ENCODE measurements at regions not wholly inside any gene's neighbourhood (a gene's known extent, or its start where the extent isn't known, plus 50 kb on each side); places are given as distances from the start of the nearest gene placed in this dataset.
"Not testable (repeated sequence)": the region's sequence is repeated elsewhere in the genome, so short reads cannot be mapped to it uniquely, and the experiment has no call there.

GRCh38 chr10:76815505-76815904 is 822.1 kb downstream of the KCNMA1 start:
- WGBS, 2 donors = 81 to 86% methylated on average over 9 of the region's 9 CpGs
- H3K4me1 ChIP-seq (ENCODE audit: control insufficient read depth in 2 of 2, insufficient read depth in 2 of 2, low read length in 1 of 2); H3K27ac ChIP-seq (ENCODE audit: low read depth in 2 of 2, low read length in 1 of 2); H3K9me3 ChIP-seq (ENCODE audit: control insufficient read depth in 2 of 2, insufficient read depth in 1 of 2, low read depth in 1 of 2, low read length in 1 of 2); H3K4me3 ChIP-seq (ENCODE audit: low read depth in 1 of 2, low read length in 2 of 2); H3K27me3 ChIP-seq (ENCODE audit: control insufficient read depth in 1 of 2, insufficient read depth in 2 of 2, low read length in 2 of 2); H3K36me3 ChIP-seq (ENCODE audit: control insufficient read depth in 2 of 2, insufficient read depth in 2 of 2, low read length in 1 of 2): not testable (repeated sequence)

- Histone ChIP-seq H3K27ac (ENCODE audit: low read depth in 2 of 2, low read length in 1 of 2) (no peak overlapping the region), H3K4me1 (ENCODE audit: control insufficient read depth in 2 of 2, insufficient read depth in 2 of 2, low read length in 1 of 2) (no peaks in the 10 kb centered on the region), H3K36me3 (ENCODE audit: control insufficient read depth in 2 of 2, insufficient read depth in 2 of 2, low read length in 1 of 2) (no peaks in the 10 kb centered on the region), H3K9me3 (ENCODE audit: control insufficient read depth in 2 of 2, insufficient read depth in 1 of 2, low read depth in 1 of 2, low read length in 1 of 2) (no peaks in the 10 kb centered on the region), H3K27me3 (ENCODE audit: control insufficient read depth in 1 of 2, insufficient read depth in 2 of 2, low read length in 2 of 2) (peaks cover 0 to 4% of the 10 kb centered on the region in 2 donors), H3K4me3 (ENCODE audit: low read depth in 1 of 2, low read length in 2 of 2) (no peak overlapping the region)
These were observed 826.2 kb downstream of the KCNMA1 start for GRCh38 chr10:76811430-76811829.

- H3K27ac ChIP-seq (ENCODE audit: low read depth in 2 of 2, low read length in 1 of 2) = no peak overlapping the region
- H3K9me3 ChIP-seq (ENCODE audit: control insufficient read depth in 2 of 2, insufficient read depth in 1 of 2, low read depth in 1 of 2, low read length in 1 of 2) = no peaks in the 10 kb centered on the region
- H3K4me3 ChIP-seq (ENCODE audit: low read depth in 1 of 2, low read length in 2 of 2) = no peak overlapping the region
- 63 to 70% methylated on average over 4 of the region's 4 CpGs for WGBS, 2 donors
- no peaks in the 10 kb centered on the region for H3K36me3 ChIP-seq (ENCODE audit: control insufficient read depth in 2 of 2, insufficient read depth in 2 of 2, low read length in 1 of 2)
- H3K4me1 ChIP-seq (ENCODE audit: control insufficient read depth in 2 of 2, insufficient read depth in 2 of 2, low read length in 1 of 2) = no peaks in the 10 kb centered on the region
- no peaks in the 10 kb centered on the region for H3K27me3 ChIP-seq (ENCODE audit: control insufficient read depth in 1 of 2, insufficient read depth in 2 of 2, low read length in 2 of 2)
These were observed 849.2 kb downstream of the KCNMA1 start for GRCh38 chr10:76788452-76788811.

GRCh38 chr10:76787746-76788451 is 849.7 kb downstream of the KCNMA1 start:
- WGBS, 2 donors = 90 to 98% methylated on average over 3 of the region's 3 CpGs
- no peak overlapping the region for H3K4me3 ChIP-seq (ENCODE audit: low read depth in 1 of 2, low read length in 2 of 2)
- no peaks in the 10 kb centered on the region for H3K27me3 ChIP-seq (ENCODE audit: control insufficient read depth in 1 of 2, insufficient read depth in 2 of 2, low read length in 2 of 2)
- H3K27ac ChIP-seq (ENCODE audit: low read depth in 2 of 2, low read length in 1 of 2) = no peak overlapping the region
- H3K4me1 ChIP-seq (ENCODE audit: control insufficient read depth in 2 of 2, insufficient read depth in 2 of 2, low read length in 1 of 2) = no peaks in the 10 kb centered on the region
- H3K9me3 ChIP-seq (ENCODE audit: control insufficient read depth in 2 of 2, insufficient read depth in 1 of 2, low read depth in 1 of 2, low read length in 1 of 2) = no peaks in the 10 kb centered on the region
- no peaks in the 10 kb centered on the region for H3K36me3 ChIP-seq (ENCODE audit: control insufficient read depth in 2 of 2, insufficient read depth in 2 of 2, low read length in 1 of 2)

GRCh38 chr10:76786504-76787072 is 851.0 kb downstream of the KCNMA1 start:
- Histone ChIP-seq H3K4me1 (ENCODE audit: control insufficient read depth in 2 of 2, insufficient read depth in 2 of 2, low read length in 1 of 2) (no peaks in the 10 kb centered on the region), H3K27me3 (ENCODE audit: control insufficient read depth in 1 of 2, insufficient read depth in 2 of 2, low read length in 2 of 2) (no peaks in the 10 kb centered on the region), H3K4me3 (ENCODE audit: low read depth in 1 of 2, low read length in 2 of 2) (no peak overlapping the region), H3K36me3 (ENCODE audit: control insufficient read depth in 2 of 2, insufficient read depth in 2 of 2, low read length in 1 of 2) (no peaks in the 10 kb centered on the region), H3K27ac (ENCODE audit: low read depth in 2 of 2, low read length in 1 of 2) (no peak overlapping the region), H3K9me3 (ENCODE audit: control insufficient read depth in 2 of 2, insufficient read depth in 1 of 2, low read depth in 1 of 2, low read length in 1 of 2) (no peaks in the 10 kb centered on the region)
- WGBS, 2 donors = 63 to 67% methylated on average over 4 of the region's 4 CpGs

GRCh38 chr10:76784076-76784475 is 853.5 kb downstream of the KCNMA1 start:
- H3K4me1 ChIP-seq (ENCODE audit: control insufficient read depth in 2 of 2, insufficient read depth in 2 of 2, low read length in 1 of 2) = no peaks in the 10 kb centered on the region
- no peak overlapping the region for H3K4me3 ChIP-seq (ENCODE audit: low read depth in 1 of 2, low read length in 2 of 2)
- no peak overlapping the region for H3K27ac ChIP-seq (ENCODE audit: low read depth in 2 of 2, low read length in 1 of 2)
- no peaks in the 10 kb centered on the region for H3K9me3 ChIP-seq (ENCODE audit: control insufficient read depth in 2 of 2, insufficient read depth in 1 of 2, low read depth in 1 of 2, low read length in 1 of 2)
- no peaks in the 10 kb centered on the region for H3K27me3 ChIP-seq (ENCODE audit: control insufficient read depth in 1 of 2, insufficient read depth in 2 of 2, low read length in 2 of 2)
- 64 to 66% methylated on average over 1 of the region's 1 CpG for WGBS, 2 donors
- no peaks in the 10 kb centered on the region for H3K36me3 ChIP-seq (ENCODE audit: control insufficient read depth in 2 of 2, insufficient read depth in 2 of 2, low read length in 1 of 2)

GRCh38 chr10:76779796-76780301 is 857.8 kb downstream of the KCNMA1 start:
- no peaks in the 10 kb centered on the region for H3K4me1 ChIP-seq (ENCODE audit: control insufficient read depth in 2 of 2, insufficient read depth in 2 of 2, low read length in 1 of 2)
- H3K27ac ChIP-seq (ENCODE audit: low read depth in 2 of 2, low read length in 1 of 2) = no peak overlapping the region
- H3K4me3 ChIP-seq (ENCODE audit: low read depth in 1 of 2, low read length in 2 of 2) = no peak overlapping the region
- peaks cover 2% of the 10 kb centered on the region in 2 donors for H3K9me3 ChIP-seq (ENCODE audit: control insufficient read depth in 2 of 2, insufficient read depth in 1 of 2, low read depth in 1 of 2, low read length in 1 of 2)
- no peaks in the 10 kb centered on the region for H3K27me3 ChIP-seq (ENCODE audit: control insufficient read depth in 1 of 2, insufficient read depth in 2 of 2, low read length in 2 of 2)
- no peaks in the 10 kb centered on the region for H3K36me3 ChIP-seq (ENCODE audit: control insufficient read depth in 2 of 2, insufficient read depth in 2 of 2, low read length in 1 of 2)
- 61 to 73% methylated on average over 6 of the region's 6 CpGs for WGBS, 2 donors

- no peak overlapping the region for H3K4me3 ChIP-seq (ENCODE audit: low read depth in 1 of 2, low read length in 2 of 2)
- WGBS, 2 donors = 43 to 44% methylated on average over 10 of the region's 10 CpGs
- no peaks in the 10 kb centered on the region for H3K4me1 ChIP-seq (ENCODE audit: control insufficient read depth in 2 of 2, insufficient read depth in 2 of 2, low read length in 1 of 2)
- H3K36me3 ChIP-seq (ENCODE audit: control insufficient read depth in 2 of 2, insufficient read depth in 2 of 2, low read length in 1 of 2) = no peaks in the 10 kb centered on the region
- no peak overlapping the region for H3K27ac ChIP-seq (ENCODE audit: low read depth in 2 of 2, low read length in 1 of 2)
- H3K9me3 ChIP-seq (ENCODE audit: control insufficient read depth in 2 of 2, insufficient read depth in 1 of 2, low read depth in 1 of 2, low read length in 1 of 2) = peaks cover 2 to 3% of the 10 kb centered on the region in 2 donors
- no peaks in the 10 kb centered on the region for H3K27me3 ChIP-seq (ENCODE audit: control insufficient read depth in 1 of 2, insufficient read depth in 2 of 2, low read length in 2 of 2)
These were observed 858.5 kb downstream of the KCNMA1 start for GRCh38 chr10:76778914-76779795.

GRCh38 chr10:76774987-76775603 is 862.5 kb downstream of the KCNMA1 start:
- H3K9me3 ChIP-seq (ENCODE audit: control insufficient read depth in 2 of 2, insufficient read depth in 1 of 2, low read depth in 1 of 2, low read length in 1 of 2) = peaks cover 2 to 3% of the 10 kb centered on the region in 2 donors

More at GRCh38 chr10:76774987-76775603, 862.5 kb downstream of the KCNMA1 start:
- 88 to 95% methylated on average over 4 of the region's 4 CpGs for WGBS, 2 donors
- H3K27ac ChIP-seq (ENCODE audit: low read depth in 2 of 2, low read length in 1 of 2) = no peak overlapping the region
- H3K4me3 ChIP-seq (ENCODE audit: low read depth in 1 of 2, low read length in 2 of 2) = no peak overlapping the region
- no peaks in the 10 kb centered on the region for H3K36me3 ChIP-seq (ENCODE audit: control insufficient read depth in 2 of 2, insufficient read depth in 2 of 2, low read length in 1 of 2)
- no peaks in the 10 kb centered on the region for H3K4me1 ChIP-seq (ENCODE audit: control insufficient read depth in 2 of 2, insufficient read depth in 2 of 2, low read length in 1 of 2)
- H3K27me3 ChIP-seq (ENCODE audit: control insufficient read depth in 1 of 2, insufficient read depth in 2 of 2, low read length in 2 of 2) = no peaks in the 10 kb centered on the region
